HEK293 (cell line): ENCODE measurements at regions not wholly inside any gene's neighbourhood (a gene's known extent, or its start where the extent isn't known, plus 50 kb on each side); places are given as distances from the start of the nearest gene placed in this dataset.

Experiments used
- CTCF ChIA-PET: fragments of 350-600 bp; formaldehyde crosslinking; extraction: SDS; loops from one replicate; lab custom pipeline; 2021; ENCODE audit warnings: antibody characterized with exemption; lab: Yijun Ruan, JAX
- POLR2A ChIA-PET: fragments of 300-600 bp; formaldehyde crosslinking; extraction: SDS; loops from one replicate; lab custom pipeline; 2020; ENCODE audit warnings: antibody characterized with exemption, inconsistent platforms; lab: Yijun Ruan, JAX
- H3K27ac ChIP-seq: fragments of 200-500 bp; sonication (Bioruptor generic); 2 replicates; pipeline ENCODE4 v1.5.1; 2014; ENCODE audit warnings: low read depth, low read length, control low read depth, inconsistent platforms; ENCODE audit errors: extremely low read depth
- H3K36me3 ChIP-seq, 2 experiments: fragments of 200-500 bp in 1 of 2; sonication (Bioruptor generic) in 1 of 2; 1 replicate in 1 of 2; 2 replicates in 1 of 2; pipeline ENCODE4 v1.5.1; 2014 to 2017; ENCODE audit warnings: inconsistent platforms in 2 of 2, low read length in 2 of 2; ENCODE audit not compliant: control insufficient read depth in 2 of 2, insufficient read depth in 1 of 2
- H3K4me1 ChIP-seq: fragments of 200-500 bp; sonication (Bioruptor generic); 2 replicates; pipeline ENCODE4 v1.5.1; 2014; ENCODE audit warnings: mild to moderate bottlenecking, low read length, inconsistent platforms; ENCODE audit not compliant: control insufficient read depth, insufficient read depth
- H3K4me3 ChIP-seq: 2 replicates; pipeline ENCODE4 v1.5.1; 2011; ENCODE audit warnings: low read depth, mild to moderate bottlenecking, control low read depth, low read length, moderate library complexity
- H3K9me3 ChIP-seq: fragments of 200-500 bp; sonication (Bioruptor generic); 2 replicates; pipeline ENCODE4 v1.5.1; 2014; ENCODE audit warnings: low read depth, low read length, inconsistent platforms; ENCODE audit not compliant: control insufficient read depth, insufficient read depth
- GLI4 ChIP-seq: fragments of 450-650 bp; formaldehyde crosslinking; IDR thresholded peaks from 2 replicates; pipeline ENCODE4 v1.5.1; 2016; ENCODE audit warnings: missing biosample characterization, missing genetic modification characterization
- OVOL3 ChIP-seq: fragments of 450-650 bp; formaldehyde crosslinking; IDR thresholded peaks from 2 replicates; pipeline ENCODE4 v1.5.1; 2016; ENCODE audit warnings: missing biosample characterization, missing genetic modification characterization
- PRDM4 ChIP-seq: fragments of 450-650 bp; formaldehyde crosslinking; IDR thresholded peaks from 2 replicates; pipeline ENCODE4 v1.5.1; 2017; ENCODE audit warnings: missing biosample characterization, missing genetic modification characterization
- RBAK ChIP-seq: fragments of 450-650 bp; formaldehyde crosslinking; IDR thresholded peaks from 2 replicates; pipeline ENCODE4 v1.5.1; 2016; ENCODE audit warnings: missing biosample characterization, missing genetic modification characterization
- ZFP69B ChIP-seq: fragments of 450-650 bp; formaldehyde crosslinking; IDR thresholded peaks from 2 replicates; pipeline ENCODE4 v1.5.1; 2016; ENCODE audit warnings: missing biosample characterization, missing genetic modification characterization
- ZNF157 ChIP-seq: fragments of 450-650 bp; formaldehyde crosslinking; IDR thresholded peaks from 2 replicates; pipeline ENCODE4 v1.5.1; 2016; ENCODE audit warnings: missing biosample characterization, missing genetic modification characterization
- ZNF16 ChIP-seq: fragments of 450-650 bp; formaldehyde crosslinking; IDR thresholded peaks from 2 replicates; pipeline ENCODE4 v1.5.1; 2016; ENCODE audit warnings: low read depth, missing biosample characterization, missing genetic modification characterization
- ZNF184 ChIP-seq: fragments of 450-650 bp; IDR thresholded peaks from 2 replicates; pipeline ENCODE4 v1.5.1; 2018; ENCODE audit warnings: missing biosample characterization, mild to moderate bottlenecking, missing genetic modification characterization
- ZNF274 ChIP-seq, 2 experiments: fragments of 200-500 bp in 1 of 2; fragments of 450-650 bp in 1 of 2; sonication (Bioruptor generic) in 1 of 2; formaldehyde crosslinking in 1 of 2; IDR thresholded peaks; 2 replicates each; pipeline versions ENCODE4 v1.5.1 to v1.6.1; 2014 to 2016; ENCODE audit warnings: borderline replicate concordance in 1 of 2, inconsistent platforms in 1 of 2, low read length in 1 of 2, missing biosample characterization in 1 of 2, missing genetic modification characterization in 1 of 2
- ZNF311 ChIP-seq: fragments of 450-650 bp; formaldehyde crosslinking; IDR thresholded peaks from 2 replicates; pipeline ENCODE4 v1.5.1; 2017; ENCODE audit warnings: missing biosample characterization, missing genetic modification characterization, borderline replicate concordance
- ZNF423 ChIP-seq: fragments of 450-650 bp; formaldehyde crosslinking; IDR thresholded peaks from 2 replicates; pipeline ENCODE4 v1.5.1; 2016; ENCODE audit warnings: missing biosample characterization, missing genetic modification characterization
- ZNF549 ChIP-seq: fragments of 450-650 bp; IDR thresholded peaks from 2 replicates; pipeline ENCODE4 v1.5.1; 2018; ENCODE audit warnings: missing biosample characterization, missing genetic modification characterization, mild to moderate bottlenecking, inconsistent platforms, moderate library complexity
- ZNF571 ChIP-seq: fragments of 450-650 bp; formaldehyde crosslinking; IDR thresholded peaks from 2 replicates; pipeline ENCODE4 v1.5.0; 2017; ENCODE audit warnings: missing biosample characterization, missing genetic modification characterization
- ZNF639 ChIP-seq: fragments of 450-650 bp; formaldehyde crosslinking; IDR thresholded peaks from 2 replicates; pipeline ENCODE4 v1.5.1; 2016; ENCODE audit warnings: missing biosample characterization, missing genetic modification characterization
- ZNF660 ChIP-seq: fragments of 450-650 bp; IDR thresholded peaks from 2 replicates; pipeline ENCODE4 v1.5.1; 2018; ENCODE audit warnings: missing biosample characterization, mild to moderate bottlenecking, missing genetic modification characterization
- ZNF704 ChIP-seq: fragments of 450-650 bp; formaldehyde crosslinking; IDR thresholded peaks from 2 replicates; pipeline ENCODE4 v1.5.1; 2016; ENCODE audit warnings: missing biosample characterization, missing genetic modification characterization
- ZNF777 ChIP-seq: fragments of 450-650 bp; formaldehyde crosslinking; IDR thresholded peaks from 2 replicates; pipeline ENCODE4 v1.5.1; 2017; ENCODE audit warnings: missing biosample characterization, missing genetic modification characterization, borderline replicate concordance
- TF ChIP-seq, protein P1 (sequence below): fragments of 450-650 bp; formaldehyde crosslinking; IDR thresholded peaks from 2 replicates; pipeline ENCODE4 v1.5.1; 2017; ENCODE audit warnings: missing biosample characterization, missing genetic modification characterization
- TF ChIP-seq, protein P2 (sequence below): fragments of 450-650 bp; formaldehyde crosslinking; IDR thresholded peaks from 2 replicates; pipeline ENCODE4 v1.5.1; 2016; ENCODE audit warnings: missing biosample characterization, missing genetic modification characterization, low read depth
- TF ChIP-seq, protein P3 (sequence below): fragments of 450-650 bp; formaldehyde crosslinking; IDR thresholded peaks from 2 replicates; pipeline ENCODE4 v1.5.1; 2016; ENCODE audit warnings: missing biosample characterization, missing genetic modification characterization

DNA sequence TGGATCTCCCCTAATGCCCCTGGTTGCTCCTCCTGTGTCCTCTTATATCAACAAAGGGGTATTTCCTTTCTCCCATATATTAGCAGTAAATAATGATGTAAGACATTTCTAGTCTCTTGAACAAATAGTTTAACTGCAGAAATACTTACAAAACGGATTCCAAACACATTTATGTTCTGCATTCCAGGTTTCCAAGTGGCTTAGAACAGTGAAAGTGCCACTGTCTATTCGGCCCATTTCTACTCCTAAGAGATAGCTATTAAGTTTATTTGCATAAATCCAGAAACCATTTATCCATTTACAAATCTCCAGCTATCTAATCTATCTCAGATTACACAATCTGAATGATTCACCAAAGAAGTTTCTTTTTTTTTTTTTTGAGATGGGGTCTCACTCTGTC lies 55.8 kb upstream of the FRMD4B start:
- no peaks in the 10 kb centered on the region for H3K9me3 ChIP-seq
- TF ChIP-seq ZNF571 (tag by site-specific recombination) (no peak), ZNF639 (tag by site-specific recombination) (no peak), PRDM4 (tag by site-specific recombination) (no peak), ZNF184 (tag by site-specific recombination) (no peak), GLI4 (tag by site-specific recombination) (no peak), ZNF157 (tag by site-specific recombination) (no peak)
- TF ChIP-seq, protein P1, sequence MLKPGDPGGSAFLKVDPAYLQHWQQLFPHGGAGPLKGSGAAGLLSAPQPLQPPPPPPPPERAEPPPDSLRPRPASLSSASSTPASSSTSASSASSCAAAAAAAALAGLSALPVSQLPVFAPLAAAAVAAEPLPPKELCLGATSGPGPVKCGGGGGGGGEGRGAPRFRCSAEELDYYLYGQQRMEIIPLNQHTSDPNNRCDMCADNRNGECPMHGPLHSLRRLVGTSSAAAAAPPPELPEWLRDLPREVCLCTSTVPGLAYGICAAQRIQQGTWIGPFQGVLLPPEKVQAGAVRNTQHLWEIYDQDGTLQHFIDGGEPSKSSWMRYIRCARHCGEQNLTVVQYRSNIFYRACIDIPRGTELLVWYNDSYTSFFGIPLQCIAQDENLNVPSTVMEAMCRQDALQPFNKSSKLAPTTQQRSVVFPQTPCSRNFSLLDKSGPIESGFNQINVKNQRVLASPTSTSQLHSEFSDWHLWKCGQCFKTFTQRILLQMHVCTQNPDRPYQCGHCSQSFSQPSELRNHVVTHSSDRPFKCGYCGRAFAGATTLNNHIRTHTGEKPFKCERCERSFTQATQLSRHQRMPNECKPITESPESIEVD (tag by site-specific recombination): no peak
- CTCF ChIA-PET: interaction anchor here (0.6 to 1.1 kb wide), 4 partner anchors 31 to 931 kb away, joined by 3 to 5 read pairs (median 4); no protein-coding TSS in a partner anchor
- no peaks in the 10 kb centered on the region for H3K4me1 ChIP-seq
- POLR2A ChIA-PET: interaction anchor here (0.8 kb wide), 1 partner anchor 125 kb away, joined by 6 read pairs; no protein-coding TSS in a partner anchor
- no peak overlapping the region for H3K27ac ChIP-seq
- H3K4me3 ChIP-seq: no peak overlapping the region
- H3K36me3 ChIP-seq: no peaks in the 10 kb centered on the region

- Histone ChIP-seq H3K4me1 (no peaks in the 10 kb centered on the region), H3K27ac (no peak overlapping the region), H3K9me3 (no peaks in the 10 kb centered on the region), H3K4me3 (no peak overlapping the region), H3K36me3 (no peaks in the 10 kb centered on the region)
- POLR2A ChIA-PET: interaction anchor here (0.8 kb wide), 1 partner anchor 126 kb away, joined by 6 read pairs; no protein-coding TSS in a partner anchor
- CTCF ChIA-PET: interaction anchor here (0.6 to 1.1 kb wide), 5 partner anchors 10 to 932 kb away, joined by 3 to 5 read pairs (median 4); no protein-coding TSS in a partner anchor
- no peak for TF ChIP-seq ZNF423 (tag by site-specific recombination)
- TF ChIP-seq ZNF16 (tag by site-specific recombination): no peak
- TF ChIP-seq, protein P2, sequence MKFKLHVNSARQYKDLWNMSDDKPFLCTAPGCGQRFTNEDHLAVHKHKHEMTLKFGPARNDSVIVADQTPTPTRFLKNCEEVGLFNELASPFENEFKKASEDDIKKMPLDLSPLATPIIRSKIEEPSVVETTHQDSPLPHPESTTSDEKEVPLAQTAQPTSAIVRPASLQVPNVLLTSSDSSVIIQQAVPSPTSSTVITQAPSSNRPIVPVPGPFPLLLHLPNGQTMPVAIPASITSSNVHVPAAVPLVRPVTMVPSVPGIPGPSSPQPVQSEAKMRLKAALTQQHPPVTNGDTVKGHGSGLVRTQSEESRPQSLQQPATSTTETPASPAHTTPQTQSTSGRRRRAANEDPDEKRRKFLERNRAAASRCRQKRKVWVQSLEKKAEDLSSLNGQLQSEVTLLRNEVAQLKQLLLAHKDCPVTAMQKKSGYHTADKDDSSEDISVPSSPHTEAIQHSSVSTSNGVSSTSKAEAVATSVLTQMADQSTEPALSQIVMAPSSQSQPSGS (tag by site-specific recombination): no peak
- no peak for TF ChIP-seq ZNF274 (IDR thresholded peaks at IDR 0.05; ENCODE audit: low read length)
- TF ChIP-seq ZNF274 (tag by site-specific recombination; IDR thresholded peaks at IDR 0.05; ENCODE audit: borderline replicate concordance): no peak
- no peak for TF ChIP-seq ZNF660 (tag by site-specific recombination)
- TF ChIP-seq RBAK (tag by site-specific recombination): no peak
- TF ChIP-seq, protein P3, sequence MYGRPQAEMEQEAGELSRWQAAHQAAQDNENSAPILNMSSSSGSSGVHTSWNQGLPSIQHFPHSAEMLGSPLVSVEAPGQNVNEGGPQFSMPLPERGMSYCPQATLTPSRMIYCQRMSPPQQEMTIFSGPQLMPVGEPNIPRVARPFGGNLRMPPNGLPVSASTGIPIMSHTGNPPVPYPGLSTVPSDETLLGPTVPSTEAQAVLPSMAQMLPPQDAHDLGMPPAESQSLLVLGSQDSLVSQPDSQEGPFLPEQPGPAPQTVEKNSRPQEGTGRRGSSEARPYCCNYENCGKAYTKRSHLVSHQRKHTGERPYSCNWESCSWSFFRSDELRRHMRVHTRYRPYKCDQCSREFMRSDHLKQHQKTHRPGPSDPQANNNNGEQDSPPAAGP (tag by site-specific recombination): no peak
- no peak for TF ChIP-seq ZNF311 (tag by site-specific recombination)
- TF ChIP-seq PRDM4 (tag by site-specific recombination): no peak
- no peak for TF ChIP-seq ZNF704 (tag by site-specific recombination)
- TF ChIP-seq ZNF549 (tag by site-specific recombination): no peak
- TF ChIP-seq OVOL3 (tag by site-specific recombination): no peak
- TF ChIP-seq ZNF777 (tag by site-specific recombination): no peak
- no peak for TF ChIP-seq ZFP69B (tag by site-specific recombination)
Observed at GRCh38 chr3:69441040-69441439, 55.2 kb upstream of the FRMD4B start.
